HCT116 (cell line): ENCODE measurements at regions not wholly inside any gene's neighbourhood (a gene's known extent, or its start where the extent isn't known, plus 50 kb on each side); places are given as distances from the start of the nearest gene placed in this dataset.

Source experiments
- ATF3 ChIP-seq: IDR thresholded peaks from 2 replicates; pipeline ENCODE4 v1.6.1; 2012
- CBX3 ChIP-seq: IDR thresholded peaks from 2 replicates; pipeline ENCODE4 v1.6.1; 2012; ENCODE audit warnings: low read depth
- CTCF ChIP-seq, 3 experiments: fragments of 200-600 bp in 1 of 3; sonication (generic) in 1 of 3; IDR thresholded peaks in 2 of 3; conservative IDR thresholded peaks in 1 of 3; 2 replicates each; pipeline ENCODE4 v1.5.1; 2012 to 2017; ENCODE audit warnings: low read depth in 2 of 3, low read length in 2 of 3, antibody characterized with exemption in 1 of 3, borderline replicate concordance in 1 of 3, control low read depth in 1 of 3, mild to moderate bottlenecking in 1 of 3, mixed read lengths in 1 of 3, mixed run types in 1 of 3, moderate library complexity in 1 of 3; ENCODE audit not compliant: insufficient read depth in 1 of 3
- EZH2 ChIP-seq: fragments of 200-600 bp; sonication (generic); IDR thresholded peaks from 2 replicates; pipeline ENCODE4 v1.6.1; 2017; ENCODE audit warnings: antibody characterized with exemption, mixed run types
- POLR2A ChIP-seq: IDR thresholded peaks from 2 replicates; pipeline ENCODE4 v1.7.0; 2011; ENCODE audit warnings: borderline replicate concordance; ENCODE audit not compliant: insufficient read depth, insufficient read length; ENCODE audit errors: extremely low read depth
- POLR2AphosphoS5 ChIP-seq: IDR thresholded peaks from 2 replicates; pipeline ENCODE4 v1.6.1; 2011; ENCODE audit warnings: mild to moderate bottlenecking, low read depth, low read length, moderate library complexity
- RAD21 ChIP-seq: IDR thresholded peaks from 2 replicates; pipeline ENCODE4 v1.6.1; 2012; ENCODE audit warnings: low read depth, mild to moderate bottlenecking
- REST ChIP-seq: IDR thresholded peaks from 2 replicates; pipeline ENCODE4 v1.6.1; 2012; ENCODE audit warnings: low read depth
- TCF7L2 ChIP-seq: IDR thresholded peaks from 2 replicates; pipeline ENCODE4 v1.7.0; 2011; ENCODE audit warnings: borderline replicate concordance, inconsistent platforms; ENCODE audit not compliant: insufficient read depth, insufficient read length; ENCODE audit errors: extremely low read depth
- TF ChIP-seq, protein P1 (sequence below): IDR thresholded peaks from 2 replicates; pipeline ENCODE4 v1.6.1; 2012

DNA sequence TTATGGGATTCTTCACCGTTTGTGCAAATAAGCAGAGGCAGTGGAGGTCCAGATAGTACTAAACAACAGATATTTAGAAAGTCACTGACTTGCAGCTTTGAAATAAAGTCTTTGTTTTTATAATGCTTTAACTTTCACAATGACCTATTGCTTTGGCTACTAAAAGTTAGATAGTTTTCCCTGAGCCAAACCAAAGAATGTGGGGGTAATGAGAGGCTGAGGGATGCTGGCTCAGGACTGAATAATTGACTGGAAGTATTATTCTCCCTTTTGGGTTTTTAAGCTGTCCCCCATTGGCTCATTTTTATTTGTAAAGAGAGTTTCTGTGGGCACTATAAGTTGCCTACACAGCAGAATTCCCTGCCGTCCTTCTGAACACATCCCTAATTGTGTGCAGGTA lies 99.2 kb upstream of the ACTBL2 start:
- TF ChIP-seq CTCF (IDR thresholded peaks at IDR 0.05 in 2 of 3, conservative IDR thresholded peaks at IDR 0.05 in 1 of 3; ENCODE audit: borderline replicate concordance in 1 of 3, insufficient read depth in 1 of 3, low read depth in 2 of 3, low read length in 2 of 3), result no peak
- TF ChIP-seq POLR2A, result no peak
- TF ChIP-seq RAD21, result no peak
- no peak for TF ChIP-seq TCF7L2
- no peak for TF ChIP-seq REST
- no peak for TF ChIP-seq ATF3
- TF ChIP-seq CBX3, result no peak
- no peak for TF ChIP-seq POLR2AphosphoS5
- TF ChIP-seq, protein P1, sequence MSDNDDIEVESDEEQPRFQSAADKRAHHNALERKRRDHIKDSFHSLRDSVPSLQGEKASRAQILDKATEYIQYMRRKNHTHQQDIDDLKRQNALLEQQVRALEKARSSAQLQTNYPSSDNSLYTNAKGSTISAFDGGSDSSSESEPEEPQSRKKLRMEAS, result no peak
- no peak for TF ChIP-seq EZH2
